Astrocyte (in vitro differentiated cells and primary cell): ENCODE measurements at regions not wholly inside any gene's neighbourhood (a gene's known extent, or its start where the extent isn't known, plus 50 kb on each side); places are given as distances from the start of the nearest gene placed in this dataset.

Source experiments
- DNase-seq: peaks from one replicate; pipeline ENCODE4 v3.0.0-alpha.2; 2010; ENCODE audit warnings: low read depth
- FAIRE-seq: peaks from 2 replicates; lab custom pipeline; 2011; peaks lifted over from hg19 to GRCh38; lab: Jason Lieb, UNC
- H2AFZ ChIP-seq: 2 replicates; pipeline ENCODE4 v1.6.0; 2012; ENCODE audit warnings: low read depth, low read length, inconsistent platforms
- H3K27ac ChIP-seq: 2 replicates; pipeline ENCODE4 v1.5.1; 2011; ENCODE audit warnings: low read depth, low read length, inconsistent platforms
- H3K27me3 ChIP-seq: 2 replicates; pipeline ENCODE4 v1.6.0; 2011; ENCODE audit warnings: low read length, inconsistent platforms; ENCODE audit not compliant: insufficient read depth
- H3K36me3 ChIP-seq: 2 replicates; pipeline ENCODE4 v1.5.1; 2011; ENCODE audit warnings: low read length, inconsistent platforms; ENCODE audit not compliant: insufficient read depth
- H3K4me1 ChIP-seq: 2 replicates; pipeline ENCODE4 v1.5.1; 2011; ENCODE audit warnings: low read length, inconsistent platforms; ENCODE audit not compliant: insufficient read depth
- H3K4me2 ChIP-seq: 2 replicates; pipeline ENCODE4 v1.6.0; 2012; ENCODE audit warnings: low read length, inconsistent platforms
- H3K4me3 ChIP-seq: 2 replicates; pipeline ENCODE4 v1.5.1; 2011; ENCODE audit warnings: low read depth, mild to moderate bottlenecking, low read length, inconsistent platforms; ENCODE audit not compliant: insufficient read depth
- H3K79me2 ChIP-seq: 2 replicates; pipeline ENCODE4 v1.6.0; 2012; ENCODE audit warnings: mild to moderate bottlenecking, low read length, inconsistent platforms; ENCODE audit not compliant: insufficient read depth
- H3K9ac ChIP-seq: 2 replicates; pipeline ENCODE4 v1.6.0; 2012; ENCODE audit warnings: mild to moderate bottlenecking, low read length, inconsistent platforms
- H3K9me3 ChIP-seq: 2 replicates; pipeline ENCODE4 v1.5.1; 2012; ENCODE audit warnings: low read depth, mild to moderate bottlenecking, low read length, inconsistent platforms; ENCODE audit not compliant: insufficient read depth
- H4K20me1 ChIP-seq: 2 replicates; pipeline ENCODE4 v1.6.0; 2012; ENCODE audit warnings: low read length, inconsistent platforms; ENCODE audit not compliant: insufficient read depth
- H3K27ac Mint-ChIP-seq: one replicate; pipeline ENCODE4 v1.8.0; 2021; ENCODE audit warnings: mild to moderate bottlenecking, mixed read lengths; ENCODE audit not compliant: unreplicated experiment
- H3K27me3 Mint-ChIP-seq: one replicate; pipeline ENCODE4 v1.8.0; 2021; ENCODE audit warnings: low read depth, mixed read lengths; ENCODE audit not compliant: unreplicated experiment
- H3K36me3 Mint-ChIP-seq: one replicate; pipeline ENCODE4 v1.8.0; 2021; ENCODE audit warnings: low read depth, mixed read lengths; ENCODE audit not compliant: unreplicated experiment
- H3K4me1 Mint-ChIP-seq: one replicate; pipeline ENCODE4 v1.8.0; 2021; ENCODE audit warnings: low read depth, mixed read lengths; ENCODE audit not compliant: unreplicated experiment
- H3K4me3 Mint-ChIP-seq: one replicate; pipeline ENCODE4 v1.8.0; 2021; ENCODE audit warnings: mild to moderate bottlenecking, moderate library complexity, mixed read lengths; ENCODE audit not compliant: unreplicated experiment
- H3K9me3 Mint-ChIP-seq: one replicate; pipeline ENCODE4 v1.8.0; 2021; ENCODE audit warnings: mild to moderate bottlenecking, mixed read lengths; ENCODE audit not compliant: unreplicated experiment
- EZH2 ChIP-seq: IDR thresholded peaks from 2 replicates; pipeline ENCODE4 v1.6.1; 2012; ENCODE audit warnings: mild to moderate bottlenecking, low read length, inconsistent platforms; ENCODE audit not compliant: insufficient read depth
- TF ChIP-seq, protein P1 (sequence below): IDR thresholded peaks from 2 replicates; pipeline ENCODE4 v1.5.1; 2011; ENCODE audit warnings: low read depth, mild to moderate bottlenecking, inconsistent platforms, low read length, moderate library complexity; ENCODE audit not compliant: insufficient read depth

DNA sequence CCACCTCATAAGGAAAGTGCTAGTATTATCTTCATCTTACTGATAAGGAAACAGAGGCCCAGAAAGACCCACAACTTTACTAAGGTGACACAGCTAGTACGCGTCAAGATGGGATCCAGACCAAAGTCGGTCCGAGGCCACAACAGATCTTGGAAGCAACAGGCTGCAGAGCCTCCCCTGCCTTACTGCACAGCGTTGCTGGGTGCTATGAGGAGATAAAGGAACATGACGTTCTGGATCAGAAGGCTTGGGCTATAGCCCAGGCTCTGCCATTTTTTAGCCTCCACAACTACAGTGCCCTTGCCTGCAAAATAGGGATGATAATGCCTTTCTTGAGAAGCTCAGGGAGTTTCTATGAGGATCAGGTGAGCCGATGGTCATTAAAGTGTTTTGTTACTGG is 144.1 kb downstream of the NMUR2 start:
- H3K27me3 Mint-ChIP-seq: peaks cover 15% of the 10 kb centered on the region
- H3K27ac ChIP-seq: no peak overlapping the region
- TF ChIP-seq, protein P1, sequence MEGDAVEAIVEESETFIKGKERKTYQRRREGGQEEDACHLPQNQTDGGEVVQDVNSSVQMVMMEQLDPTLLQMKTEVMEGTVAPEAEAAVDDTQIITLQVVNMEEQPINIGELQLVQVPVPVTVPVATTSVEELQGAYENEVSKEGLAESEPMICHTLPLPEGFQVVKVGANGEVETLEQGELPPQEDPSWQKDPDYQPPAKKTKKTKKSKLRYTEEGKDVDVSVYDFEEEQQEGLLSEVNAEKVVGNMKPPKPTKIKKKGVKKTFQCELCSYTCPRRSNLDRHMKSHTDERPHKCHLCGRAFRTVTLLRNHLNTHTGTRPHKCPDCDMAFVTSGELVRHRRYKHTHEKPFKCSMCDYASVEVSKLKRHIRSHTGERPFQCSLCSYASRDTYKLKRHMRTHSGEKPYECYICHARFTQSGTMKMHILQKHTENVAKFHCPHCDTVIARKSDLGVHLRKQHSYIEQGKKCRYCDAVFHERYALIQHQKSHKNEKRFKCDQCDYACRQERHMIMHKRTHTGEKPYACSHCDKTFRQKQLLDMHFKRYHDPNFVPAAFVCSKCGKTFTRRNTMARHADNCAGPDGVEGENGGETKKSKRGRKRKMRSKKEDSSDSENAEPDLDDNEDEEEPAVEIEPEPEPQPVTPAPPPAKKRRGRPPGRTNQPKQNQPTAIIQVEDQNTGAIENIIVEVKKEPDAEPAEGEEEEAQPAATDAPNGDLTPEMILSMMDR: no peak
- no peak for TF ChIP-seq EZH2
- H3K4me1 Mint-ChIP-seq: no peaks in the 10 kb centered on the region
- no peaks in the 10 kb centered on the region for H3K36me3 ChIP-seq
- H3K27ac Mint-ChIP-seq: no peak overlapping the region
- H3K4me3 ChIP-seq: no peak overlapping the region
- no peak overlapping the region for H2AFZ ChIP-seq
- no peaks in the 10 kb centered on the region for H3K36me3 Mint-ChIP-seq
- H3K4me1 ChIP-seq: no peaks in the 10 kb centered on the region
- no peak overlapping the region for H3K9ac ChIP-seq
- FAIRE-seq (no peak), DNase-seq (no peak)
- no peak overlapping the region for H3K4me3 Mint-ChIP-seq
- H3K27me3 ChIP-seq: no peaks in the 10 kb centered on the region
- no peak overlapping the region for H3K4me2 ChIP-seq
- H3K79me2 ChIP-seq: no peaks in the 10 kb centered on the region
- no peaks in the 10 kb centered on the region for H3K9me3 Mint-ChIP-seq
- H3K9me3 ChIP-seq: no peaks in the 10 kb centered on the region
- no peaks in the 10 kb centered on the region for H4K20me1 ChIP-seq

DNA sequence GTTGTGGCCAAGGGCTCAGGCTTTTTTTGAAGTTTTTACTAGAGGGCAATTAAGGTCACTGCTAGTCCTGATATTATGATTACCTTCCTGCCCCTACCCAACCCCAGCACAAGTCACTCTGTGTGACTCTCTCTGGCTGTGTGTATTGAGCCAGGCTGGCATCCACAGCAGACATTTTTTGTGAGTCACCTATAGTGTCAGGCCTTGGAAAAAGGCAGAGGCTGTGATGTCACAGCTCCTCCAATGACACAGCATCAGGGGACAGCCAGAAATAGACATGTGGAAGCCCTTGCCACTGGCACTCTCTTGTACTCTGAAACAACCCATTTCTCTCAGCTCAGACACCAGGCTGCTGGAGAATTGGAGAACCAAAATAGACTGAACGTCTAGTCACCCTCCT is 145.4 kb downstream of the NMUR2 start:
- DNase-seq: no peak
- Mint-ChIP-seq H3K36me3 (no peaks in the 10 kb centered on the region), H3K4me1 (no peaks in the 10 kb centered on the region), H3K4me3 (no peak overlapping the region), H3K27me3 (peaks cover 15% of the 10 kb centered on the region), H3K27ac (no peak overlapping the region), H3K9me3 (no peaks in the 10 kb centered on the region)
- H3K79me2 ChIP-seq: no peaks in the 10 kb centered on the region
- H3K9ac ChIP-seq: no peak overlapping the region
- no peak overlapping the region for H3K27ac ChIP-seq
- no peak overlapping the region for H2AFZ ChIP-seq
- no peaks in the 10 kb centered on the region for H4K20me1 ChIP-seq
- no peak for TF ChIP-seq EZH2
- TF ChIP-seq, protein P1: no peak
- no peaks in the 10 kb centered on the region for H3K27me3 ChIP-seq
- H3K4me2 ChIP-seq: no peak overlapping the region
- H3K4me3 ChIP-seq: no peak overlapping the region
- H3K9me3 ChIP-seq: no peaks in the 10 kb centered on the region
- H3K36me3 ChIP-seq: no peaks in the 10 kb centered on the region
- no peak for FAIRE-seq
- no peaks in the 10 kb centered on the region for H3K4me1 ChIP-seq

DNA sequence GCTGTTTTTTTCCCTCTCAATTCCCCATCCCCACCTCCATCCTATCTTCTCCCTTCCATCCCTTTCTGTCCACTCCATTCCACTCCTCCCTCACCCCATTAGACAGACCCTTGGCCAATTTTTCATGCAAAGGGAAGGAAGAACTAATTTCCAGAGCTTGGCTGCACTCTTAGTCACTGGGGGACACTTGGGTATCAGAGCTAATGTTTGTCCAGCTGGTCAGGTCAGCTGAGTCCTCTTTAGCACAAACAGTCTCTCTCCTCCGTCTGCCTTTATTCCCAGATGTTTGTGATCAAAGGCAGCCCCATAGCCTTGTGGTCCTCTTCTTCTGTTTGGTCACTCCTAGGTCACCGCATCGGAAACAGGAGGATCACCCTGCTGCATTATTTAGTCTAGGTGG is 148.5 kb downstream of the NMUR2 start:
- FAIRE-seq: no peak
- no peak for DNase-seq
- H3K9me3 Mint-ChIP-seq: no peaks in the 10 kb centered on the region
- Histone ChIP-seq H3K27ac (no peak overlapping the region), H3K4me3 (no peak overlapping the region), H3K4me1 (no peaks in the 10 kb centered on the region), H3K9me3 (no peaks in the 10 kb centered on the region), H3K79me2 (no peaks in the 10 kb centered on the region), H3K9ac (no peak overlapping the region), H2AFZ (no peak overlapping the region), H3K4me2 (no peak overlapping the region), H4K20me1 (no peaks in the 10 kb centered on the region), H3K36me3 (no peaks in the 10 kb centered on the region), H3K27me3 (no peaks in the 10 kb centered on the region)
- no peaks in the 10 kb centered on the region for H3K36me3 Mint-ChIP-seq
- H3K4me3 Mint-ChIP-seq: no peak overlapping the region
- no peaks in the 10 kb centered on the region for H3K4me1 Mint-ChIP-seq
- no peak for TF ChIP-seq EZH2
- TF ChIP-seq, protein P1: no peak
- H3K27me3 Mint-ChIP-seq: peaks cover 9% of the 10 kb centered on the region
- H3K27ac Mint-ChIP-seq: no peak overlapping the region
